Erythroblast (primary cell): ENCODE measurements at regions not wholly inside any gene's neighbourhood (a gene's known extent, or its start where the extent isn't known, plus 50 kb on each side); places are given as distances from the start of the nearest gene placed in this dataset.

Experiments
- GATA1 ChIP-seq: IDR thresholded peaks from 2 replicates; pipeline ENCODE4 v1.6.1; 2011; ENCODE audit warnings: low read depth, mild to moderate bottlenecking, control low read depth, low read length, moderate library complexity
- POLR2A ChIP-seq: IDR thresholded peaks from 2 replicates; pipeline ENCODE4 v1.6.1; 2011; ENCODE audit warnings: mild to moderate bottlenecking, low read length

DNA sequence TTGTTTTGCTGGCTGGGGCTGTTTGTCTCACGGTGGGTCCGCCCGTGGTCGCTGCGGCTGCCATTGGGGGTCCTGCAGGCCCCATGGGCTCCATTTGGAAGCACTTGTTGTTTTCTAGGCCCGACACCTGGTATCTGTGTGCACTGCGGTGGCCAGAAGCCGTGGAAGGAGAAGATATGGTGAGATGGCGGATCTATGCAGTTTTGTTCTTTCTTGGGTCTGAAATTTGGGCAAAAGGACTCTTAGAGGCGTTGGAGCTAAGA lies 109.5 kb upstream of the SHH start:
- no peak for TF ChIP-seq POLR2A
- TF ChIP-seq GATA1, result no peak
